ENCODE measurements at regions not wholly inside any gene's neighbourhood (a gene's known extent, or its start where the extent isn't known, plus 50 kb on each side); places are given as distances from the start of the nearest gene placed in this dataset.
A peak's percentile ranks its signal among the peaks of the same experiment; 100 is the strongest.
"Not testable (repeated sequence)": the region's sequence is repeated elsewhere in the genome, so short reads cannot be mapped to it uniquely, and the experiment has no call there.

DNA sequence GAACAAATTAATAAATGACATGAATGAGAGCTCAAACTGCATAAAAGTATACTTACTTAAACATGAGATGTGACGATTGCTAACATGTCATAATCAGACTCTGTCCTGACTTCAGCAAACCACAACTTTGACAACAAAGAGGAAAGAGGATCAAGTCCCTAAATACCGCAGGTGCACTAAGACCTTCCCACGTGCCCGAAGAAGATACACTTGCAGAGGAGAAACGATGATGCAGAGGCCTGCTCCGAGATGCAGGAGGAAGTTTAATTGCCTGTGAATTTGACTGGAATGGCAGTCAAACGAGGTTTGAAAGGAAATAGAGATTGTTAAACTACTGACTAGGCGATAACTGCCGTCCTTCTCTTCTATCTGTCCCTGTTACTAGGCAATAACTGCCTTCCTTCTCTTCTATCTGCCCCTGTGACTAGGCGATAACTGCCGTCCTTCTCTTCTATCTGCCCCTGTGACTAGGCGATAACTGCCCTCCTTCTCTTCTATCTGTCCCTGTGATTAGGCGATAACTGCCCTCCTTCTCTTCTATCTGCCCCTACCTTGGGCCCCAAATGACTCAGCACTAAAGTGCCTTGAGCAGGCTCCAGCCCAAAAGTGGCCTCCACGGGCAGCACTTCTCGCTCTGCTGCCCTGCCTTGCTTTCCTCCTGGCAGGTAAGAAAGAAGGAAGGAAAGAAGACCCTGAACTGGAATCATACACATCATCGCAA, 2226.0 kb upstream of the DEFB115 start:
- DNase-seq (ENCODE audit: low read depth); in situ Hi-C loops (cut with HindIII; ENCODE audit: low sequenced_read_pairs); H3K4me3 ChIP-seq (ENCODE audit: low read depth, low read length): not testable (repeated sequence)

DNA sequence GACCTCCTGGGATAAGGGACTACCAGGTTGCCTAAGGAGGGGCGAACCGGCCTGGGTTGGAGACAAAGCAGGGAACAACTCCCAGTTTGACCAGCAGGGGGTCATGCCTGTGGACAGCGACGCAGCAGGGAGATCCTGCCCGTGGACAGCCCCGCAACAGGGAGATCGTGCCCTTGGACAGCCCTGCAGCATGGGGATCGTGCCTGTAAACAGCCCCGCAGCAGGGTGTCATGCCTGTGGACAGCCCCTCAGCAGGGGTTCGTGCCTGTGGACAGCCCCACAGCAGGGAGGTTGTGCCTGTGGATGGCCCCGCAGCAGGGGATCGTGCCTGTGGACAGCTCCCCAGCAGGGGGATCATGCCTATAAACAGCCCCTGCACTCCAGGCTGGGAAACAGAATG, 2213.2 kb upstream of the DEFB115 start:
- in situ Hi-C loops (cut with HindIII; ENCODE audit: low sequenced_read_pairs); DNase-seq (ENCODE audit: low read depth); H3K4me3 ChIP-seq (ENCODE audit: low read depth, low read length): not testable (repeated sequence)

DNA sequence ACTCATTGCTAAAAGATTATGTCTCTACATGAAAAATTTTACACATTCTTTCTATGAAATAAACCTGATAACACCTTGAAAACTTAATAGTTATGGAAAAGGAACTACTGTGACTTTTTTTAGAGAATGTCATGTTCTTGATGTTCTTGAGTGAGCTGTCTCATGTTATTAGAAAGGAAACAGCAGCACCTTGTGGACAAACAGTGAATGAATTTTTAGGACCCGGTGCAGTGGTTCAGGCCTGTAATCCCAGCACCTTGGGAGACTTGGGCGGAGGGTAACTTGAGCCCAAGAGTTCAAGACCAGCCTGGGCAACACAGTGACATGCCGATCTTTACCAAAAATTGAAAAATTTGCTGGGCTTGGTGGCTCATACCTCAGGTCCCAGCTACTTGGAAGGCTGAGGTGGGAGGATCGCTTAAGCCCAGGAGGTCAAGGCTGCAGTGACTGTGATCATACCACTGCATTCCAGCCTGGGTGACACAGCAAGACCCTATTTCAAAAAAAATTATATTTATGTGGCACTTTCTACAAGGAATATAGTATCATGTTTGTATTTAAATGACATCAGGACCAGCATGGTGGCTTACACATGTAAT, 2207.4 kb upstream of the DEFB115 start:
- H3K4me3 ChIP-seq (ENCODE audit: low read depth, low read length); in situ Hi-C loops (cut with HindIII; ENCODE audit: low sequenced_read_pairs); DNase-seq (ENCODE audit: low read depth): not testable (repeated sequence)

DNA sequence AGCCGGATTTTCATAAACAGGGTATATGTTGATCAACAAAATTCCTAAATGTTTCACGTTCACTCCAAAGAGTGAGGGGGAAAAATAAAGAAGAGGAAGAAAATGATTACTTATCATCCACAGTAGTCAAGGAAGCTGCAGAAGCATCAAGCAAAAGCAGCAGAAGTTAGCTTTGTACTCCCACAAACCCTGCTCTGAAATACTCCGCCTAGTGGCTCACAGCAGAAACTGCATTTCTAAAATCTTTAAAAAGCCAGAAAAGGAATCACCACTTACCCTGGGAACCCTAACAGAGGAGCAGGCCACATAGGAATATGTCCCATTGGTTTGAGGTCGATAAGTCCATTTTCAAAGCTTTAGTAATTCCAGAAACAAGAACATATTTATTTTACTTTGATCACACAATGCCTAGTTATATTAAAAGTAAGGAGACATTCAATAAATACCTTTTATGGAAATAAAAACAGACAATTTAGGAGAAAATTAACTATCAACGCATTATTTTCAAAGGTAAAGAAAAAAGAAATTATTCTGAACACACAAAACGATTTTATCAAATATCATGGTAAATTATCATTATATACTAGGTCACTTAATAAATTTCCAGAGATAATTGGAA, 2199.5 kb upstream of the DEFB115 start:
- DNase-seq (ENCODE audit: low read depth); H3K4me3 ChIP-seq (ENCODE audit: low read depth, low read length); in situ Hi-C loops (cut with HindIII; ENCODE audit: low sequenced_read_pairs): not testable (repeated sequence)
- TF ChIP-seq, protein P1, sequence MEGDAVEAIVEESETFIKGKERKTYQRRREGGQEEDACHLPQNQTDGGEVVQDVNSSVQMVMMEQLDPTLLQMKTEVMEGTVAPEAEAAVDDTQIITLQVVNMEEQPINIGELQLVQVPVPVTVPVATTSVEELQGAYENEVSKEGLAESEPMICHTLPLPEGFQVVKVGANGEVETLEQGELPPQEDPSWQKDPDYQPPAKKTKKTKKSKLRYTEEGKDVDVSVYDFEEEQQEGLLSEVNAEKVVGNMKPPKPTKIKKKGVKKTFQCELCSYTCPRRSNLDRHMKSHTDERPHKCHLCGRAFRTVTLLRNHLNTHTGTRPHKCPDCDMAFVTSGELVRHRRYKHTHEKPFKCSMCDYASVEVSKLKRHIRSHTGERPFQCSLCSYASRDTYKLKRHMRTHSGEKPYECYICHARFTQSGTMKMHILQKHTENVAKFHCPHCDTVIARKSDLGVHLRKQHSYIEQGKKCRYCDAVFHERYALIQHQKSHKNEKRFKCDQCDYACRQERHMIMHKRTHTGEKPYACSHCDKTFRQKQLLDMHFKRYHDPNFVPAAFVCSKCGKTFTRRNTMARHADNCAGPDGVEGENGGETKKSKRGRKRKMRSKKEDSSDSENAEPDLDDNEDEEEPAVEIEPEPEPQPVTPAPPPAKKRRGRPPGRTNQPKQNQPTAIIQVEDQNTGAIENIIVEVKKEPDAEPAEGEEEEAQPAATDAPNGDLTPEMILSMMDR (IDR thresholded peaks at IDR 0.05; ENCODE audit: low read depth, low read length, missing control alignments): peak; percentile 11

DNA sequence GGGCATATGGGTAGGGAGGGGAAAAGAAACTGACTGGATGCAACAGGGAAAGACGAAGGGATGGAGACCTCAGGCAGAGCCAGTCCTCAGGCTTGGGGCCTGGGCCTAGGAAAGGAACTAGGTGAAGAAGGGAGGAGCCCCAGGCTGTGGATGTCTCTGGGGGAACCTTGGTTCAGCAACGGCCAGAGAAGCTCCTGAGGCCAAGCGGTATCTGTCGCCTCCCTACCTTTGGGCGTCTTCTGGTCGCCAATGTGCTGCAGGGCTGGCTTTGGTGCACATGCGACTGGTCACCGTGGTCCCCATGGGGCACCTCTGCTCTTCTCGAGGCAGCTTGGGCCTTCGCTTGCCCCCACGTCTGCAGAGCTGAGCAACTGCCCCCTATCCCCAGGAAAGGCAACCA, 2195.0 kb upstream of the DEFB115 start:
- H3K4me3 ChIP-seq (ENCODE audit: low read depth, low read length); in situ Hi-C loops (cut with HindIII; ENCODE audit: low sequenced_read_pairs); DNase-seq (ENCODE audit: low read depth): not testable (repeated sequence)

DNA sequence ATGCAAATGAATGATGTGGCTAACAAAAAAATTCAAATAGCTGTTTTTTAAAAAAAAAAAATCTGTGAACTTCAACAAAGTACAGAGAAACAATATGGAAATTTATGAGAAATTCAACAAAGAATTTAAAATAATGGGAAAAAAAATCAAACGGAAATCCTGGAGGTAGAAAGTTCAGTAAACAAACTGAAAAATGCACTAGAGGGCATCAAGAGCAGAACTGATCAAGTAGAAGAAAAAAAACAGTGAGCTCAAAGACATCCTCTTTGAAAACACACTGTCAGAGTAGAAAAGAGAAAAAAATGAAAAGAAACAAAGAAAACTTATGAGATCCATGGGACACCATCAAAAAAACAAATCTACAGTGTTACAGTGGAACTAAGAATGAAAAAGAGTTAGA, 2191.1 kb upstream of the DEFB115 start:
- in situ Hi-C loops (cut with HindIII; ENCODE audit: low sequenced_read_pairs); DNase-seq (ENCODE audit: low read depth); H3K4me3 ChIP-seq (ENCODE audit: low read depth, low read length): not testable (repeated sequence)

DNA sequence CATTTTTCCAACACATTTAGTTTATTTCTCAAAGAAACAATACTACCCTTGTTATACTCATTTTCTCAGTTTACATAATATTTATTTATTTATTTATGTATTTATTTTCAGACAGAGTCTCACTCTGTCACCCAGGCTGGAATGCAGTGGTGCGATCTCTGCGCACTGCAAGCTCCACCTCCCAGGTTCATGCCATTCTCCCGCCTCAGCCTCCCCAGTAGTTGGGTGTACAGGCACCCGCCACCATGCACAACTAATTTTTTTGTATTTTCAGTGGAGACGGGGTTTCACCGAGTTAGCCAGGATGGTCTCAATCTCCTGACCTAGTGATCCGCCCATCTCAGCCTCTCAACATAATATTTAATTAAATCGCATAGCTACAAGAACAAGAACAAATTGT, 2183.8 kb upstream of the DEFB115 start:
- in situ Hi-C loops (cut with HindIII; ENCODE audit: low sequenced_read_pairs); H3K4me3 ChIP-seq (ENCODE audit: low read depth, low read length); DNase-seq (ENCODE audit: low read depth): not testable (repeated sequence)

DNA sequence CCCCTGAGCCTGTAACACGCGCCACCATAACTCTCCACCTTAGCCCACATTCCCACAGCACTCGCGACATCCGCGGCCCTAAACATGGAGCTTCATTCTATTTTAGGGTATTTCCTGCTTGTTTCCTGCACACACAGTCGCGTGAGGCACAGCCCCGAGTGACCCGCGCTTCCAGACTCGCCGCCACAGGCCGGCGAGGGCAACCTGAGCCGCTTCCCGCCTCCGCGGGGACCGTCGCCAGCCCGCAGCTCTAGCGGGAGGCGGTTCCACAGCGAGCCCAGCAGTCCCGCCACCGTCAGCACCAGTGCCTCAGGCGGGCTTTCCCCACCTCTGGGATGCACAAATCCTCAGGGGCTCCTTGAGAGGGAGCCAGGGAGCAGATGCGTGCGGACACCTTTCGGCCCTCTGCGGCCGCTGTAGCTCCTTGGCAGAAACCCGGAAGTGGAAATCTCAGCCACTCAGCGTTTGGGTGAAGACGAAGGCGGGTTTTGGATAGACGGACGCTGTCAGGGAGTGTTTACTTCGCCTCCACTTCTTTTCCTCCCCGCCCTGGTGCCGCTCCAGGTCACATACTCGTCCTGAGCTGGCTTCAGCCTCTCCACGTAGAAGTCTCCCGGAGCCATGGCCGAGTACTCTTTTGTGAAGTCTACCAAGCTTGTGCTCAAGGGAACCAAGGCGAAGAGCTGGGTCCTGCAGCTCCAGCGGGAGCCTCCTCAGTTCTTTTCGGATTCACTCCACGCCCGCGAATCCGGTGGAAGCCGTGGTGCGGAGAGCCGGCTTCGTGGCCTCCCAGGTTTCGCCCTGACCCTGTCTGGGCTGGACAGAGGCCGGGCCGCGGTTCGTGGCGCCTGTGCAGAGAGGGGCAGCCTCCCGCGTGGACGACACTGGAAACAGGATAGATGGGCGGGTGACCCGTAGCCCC, 2177.4 kb upstream of the DEFB115 start:
- no peak for DNase-seq (ENCODE audit: low read depth)
- in situ Hi-C loops (cut with HindIII; ENCODE audit: low sequenced_read_pairs): no loop called here
- no peak overlapping the region for H3K4me3 ChIP-seq (ENCODE audit: low read depth, low read length)
- TF ChIP-seq, protein P1 (IDR thresholded peaks at IDR 0.05; ENCODE audit: low read depth, low read length, missing control alignments): no peak

DNA sequence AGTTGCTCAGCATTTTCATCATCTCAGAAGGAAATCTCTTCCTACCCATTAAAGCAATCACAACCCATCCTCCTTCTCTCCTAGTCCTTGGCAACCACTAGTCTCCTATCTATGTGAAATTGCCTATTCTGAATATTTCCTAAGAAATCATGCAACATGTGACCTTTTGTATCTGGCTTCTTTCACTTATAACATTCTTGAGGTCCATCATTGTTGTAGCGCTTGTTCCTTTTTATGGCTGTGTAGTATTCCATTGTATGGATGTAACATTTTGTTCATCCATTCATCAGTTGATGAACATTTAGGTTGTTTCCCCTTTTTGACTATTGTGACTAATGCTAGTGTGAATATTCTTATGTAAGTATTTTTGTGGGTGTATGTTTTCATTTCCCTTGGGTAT, 2175.8 kb upstream of the DEFB115 start:
- H3K4me3 ChIP-seq (ENCODE audit: low read depth, low read length); DNase-seq (ENCODE audit: low read depth); in situ Hi-C loops (cut with HindIII; ENCODE audit: low sequenced_read_pairs): not testable (repeated sequence)

DNA sequence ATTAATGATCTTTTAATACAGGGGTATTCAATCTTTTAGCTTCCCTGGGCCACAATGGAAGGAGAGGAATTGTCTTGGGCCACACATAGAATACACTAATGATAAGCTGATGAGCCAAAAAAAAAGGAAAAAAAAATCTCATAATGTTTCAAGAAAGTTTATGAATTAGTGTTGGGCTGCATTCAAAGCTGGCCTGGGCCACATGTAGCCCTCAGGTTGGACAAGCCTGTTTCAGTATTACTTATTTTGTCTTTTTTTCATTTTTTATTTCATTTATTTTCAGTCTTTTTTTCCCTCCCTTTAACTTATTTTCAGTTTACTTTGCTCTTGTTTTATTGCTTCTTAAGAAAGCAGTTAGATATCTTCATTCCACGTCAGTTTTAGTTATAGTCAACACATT, 2171.8 kb upstream of the DEFB115 start:
- TF ChIP-seq, protein P1 (IDR thresholded peaks at IDR 0.05; ENCODE audit: low read depth, low read length, missing control alignments): no peak
- no peak for DNase-seq (ENCODE audit: low read depth)
- in situ Hi-C loops (cut with HindIII; ENCODE audit: low sequenced_read_pairs): no loop called here
- no peak overlapping the region for H3K4me3 ChIP-seq (ENCODE audit: low read depth, low read length)

DNA sequence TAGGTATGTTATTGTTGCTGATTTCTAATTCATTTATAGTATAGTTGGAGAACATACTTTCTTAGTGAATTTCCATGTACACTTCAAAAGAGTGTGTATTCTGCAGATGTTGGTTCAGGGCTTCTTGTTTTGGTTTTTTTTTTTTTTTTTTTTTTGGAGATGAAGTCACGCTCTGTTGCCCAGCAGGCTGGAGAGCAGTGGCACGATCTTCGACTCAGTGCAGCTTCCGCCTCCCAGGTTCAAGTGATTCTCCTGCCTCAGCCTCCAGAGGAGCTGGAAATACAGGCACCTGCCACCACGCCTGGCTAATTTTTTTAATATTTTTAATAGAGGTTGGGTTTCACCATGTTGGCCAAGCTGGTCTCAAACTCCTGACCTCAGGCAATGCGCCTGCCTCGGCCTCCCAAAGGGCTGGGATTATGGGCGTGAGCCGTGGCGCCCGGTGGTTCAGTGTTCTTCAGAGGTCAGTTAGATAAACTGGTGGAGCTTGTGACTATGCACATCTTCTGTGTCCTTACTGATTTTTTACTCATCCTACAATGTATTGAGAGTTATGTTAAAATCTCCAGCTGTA, 2171.2 kb upstream of the DEFB115 start:
- DNase-seq (ENCODE audit: low read depth); H3K4me3 ChIP-seq (ENCODE audit: low read depth, low read length); in situ Hi-C loops (cut with HindIII; ENCODE audit: low sequenced_read_pairs): not testable (repeated sequence)
